ENCODE measurements at regions not wholly inside any gene's neighbourhood (a gene's known extent, or its start where the extent isn't known, plus 50 kb on each side); places are given as distances from the start of the nearest gene placed in this dataset.

DNA sequence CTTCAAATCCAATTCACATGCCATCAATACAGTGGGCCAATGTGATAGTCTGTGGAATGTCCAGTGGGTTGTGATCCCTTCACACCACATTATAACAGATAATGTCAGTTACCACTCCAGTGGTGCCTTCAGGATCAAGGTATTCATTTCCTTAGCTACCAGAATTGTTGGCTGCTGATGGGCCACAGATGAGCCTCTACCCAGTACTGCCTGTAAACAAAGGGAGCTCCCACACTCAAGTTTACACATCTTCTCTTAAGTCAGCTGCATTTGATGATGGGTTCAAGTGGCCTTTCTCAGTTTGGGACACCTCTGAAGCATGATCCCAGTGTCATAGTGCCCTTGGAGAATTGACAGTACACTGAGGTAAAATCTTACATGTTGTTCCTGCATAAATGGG, 477.0 kb upstream of the CD180 start:
- TF ChIP-seq SIN3A (IDR thresholded peaks at IDR 0.05; ENCODE audit: borderline replicate concordance, insufficient read depth, low read length): no peak
- no peak for TF ChIP-seq TAF1 (IDR thresholded peaks at IDR 0.05; ENCODE audit: borderline replicate concordance, insufficient read depth, low read length)
- TF ChIP-seq, protein P1, sequence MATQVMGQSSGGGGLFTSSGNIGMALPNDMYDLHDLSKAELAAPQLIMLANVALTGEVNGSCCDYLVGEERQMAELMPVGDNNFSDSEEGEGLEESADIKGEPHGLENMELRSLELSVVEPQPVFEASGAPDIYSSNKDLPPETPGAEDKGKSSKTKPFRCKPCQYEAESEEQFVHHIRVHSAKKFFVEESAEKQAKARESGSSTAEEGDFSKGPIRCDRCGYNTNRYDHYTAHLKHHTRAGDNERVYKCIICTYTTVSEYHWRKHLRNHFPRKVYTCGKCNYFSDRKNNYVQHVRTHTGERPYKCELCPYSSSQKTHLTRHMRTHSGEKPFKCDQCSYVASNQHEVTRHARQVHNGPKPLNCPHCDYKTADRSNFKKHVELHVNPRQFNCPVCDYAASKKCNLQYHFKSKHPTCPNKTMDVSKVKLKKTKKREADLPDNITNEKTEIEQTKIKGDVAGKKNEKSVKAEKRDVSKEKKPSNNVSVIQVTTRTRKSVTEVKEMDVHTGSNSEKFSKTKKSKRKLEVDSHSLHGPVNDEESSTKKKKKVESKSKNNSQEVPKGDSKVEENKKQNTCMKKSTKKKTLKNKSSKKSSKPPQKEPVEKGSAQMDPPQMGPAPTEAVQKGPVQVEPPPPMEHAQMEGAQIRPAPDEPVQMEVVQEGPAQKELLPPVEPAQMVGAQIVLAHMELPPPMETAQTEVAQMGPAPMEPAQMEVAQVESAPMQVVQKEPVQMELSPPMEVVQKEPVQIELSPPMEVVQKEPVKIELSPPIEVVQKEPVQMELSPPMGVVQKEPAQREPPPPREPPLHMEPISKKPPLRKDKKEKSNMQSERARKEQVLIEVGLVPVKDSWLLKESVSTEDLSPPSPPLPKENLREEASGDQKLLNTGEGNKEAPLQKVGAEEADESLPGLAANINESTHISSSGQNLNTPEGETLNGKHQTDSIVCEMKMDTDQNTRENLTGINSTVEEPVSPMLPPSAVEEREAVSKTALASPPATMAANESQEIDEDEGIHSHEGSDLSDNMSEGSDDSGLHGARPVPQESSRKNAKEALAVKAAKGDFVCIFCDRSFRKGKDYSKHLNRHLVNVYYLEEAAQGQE (IDR thresholded peaks at IDR 0.05; ENCODE audit: insufficient read depth in 1 of 2, low read depth in 2 of 2, low read length in 2 of 2): no peak
- TF ChIP-seq POLR2AphosphoS5 (IDR thresholded peaks at IDR 0.05; ENCODE audit: low read depth, low read length): no peak

All from PFSK-1 (cell line).